ENCODE measurements at regions not wholly inside any gene's neighbourhood (a gene's known extent, or its start where the extent isn't known, plus 50 kb on each side); places are given as distances from the start of the nearest gene placed in this dataset.
"Not testable (repeated sequence)": the region's sequence is repeated elsewhere in the genome, so short reads cannot be mapped to it uniquely, and the experiment has no call there.

GRCh38 chr2:82428251-82428650, 2030.8 kb downstream of the SUCLG1 start:
- no peak for DNase-seq

- DNase-seq, result no peak
Measured at GRCh38 chr2:82412021-82412420, 2047.1 kb downstream of the SUCLG1 start.

- DNase-seq, result no peak
Measured at GRCh38 chr2:82411071-82411470, 2048.0 kb downstream of the SUCLG1 start.

- no peak for DNase-seq
Measured at GRCh38 chr2:82395531-82395930, 2063.5 kb downstream of the SUCLG1 start.

GRCh38 chr2:82391386-82391785, 2067.7 kb downstream of the SUCLG1 start:
- DNase-seq, result no peak

GRCh38 chr2:82355622-82356021, 2051.1 kb upstream of the LRRTM1 start:
- DNase-seq, result no peak

- DNase-seq, result no peak
Measured at GRCh38 chr2:82345910-82346309, 2041.4 kb upstream of the LRRTM1 start.

- DNase-seq, result no peak
Measured at GRCh38 chr2:82344670-82345069, 2040.1 kb upstream of the LRRTM1 start.

- DNase-seq, result no peak
Measured at GRCh38 chr2:82342356-82342755, 2037.8 kb upstream of the LRRTM1 start.

- DNase-seq, result no peak
Measured at GRCh38 chr2:82340578-82341053, 2036.1 kb upstream of the LRRTM1 start.

GRCh38 chr2:82339805-82340204, 2035.3 kb upstream of the LRRTM1 start:
- DNase-seq, result no peak

GRCh38 chr2:82333697-82334096, 2029.1 kb upstream of the LRRTM1 start:
- no peak for DNase-seq

- peak; percentile 2 for DNase-seq
Measured at GRCh38 chr2:82330155-82330554, 2025.6 kb upstream of the LRRTM1 start.

GRCh38 chr2:82326180-82326767, 2021.7 kb upstream of the LRRTM1 start:
- DNase-seq, result not testable (repeated sequence)

GRCh38 chr2:82320296-82320695, 2015.7 kb upstream of the LRRTM1 start:
- DNase-seq, result peak; percentile 5

- DNase-seq, result no peak
Measured at GRCh38 chr2:82317012-82317411, 2012.5 kb upstream of the LRRTM1 start.

GRCh38 chr2:82316586-82316985, 2012.0 kb upstream of the LRRTM1 start:
- DNase-seq, result no peak

GRCh38 chr2:82314836-82315472, 2010.4 kb upstream of the LRRTM1 start:
- DNase-seq, result no peak

- no peak for DNase-seq
Measured at GRCh38 chr2:82307511-82307910, 2003.0 kb upstream of the LRRTM1 start.

- DNase-seq, result no peak
Measured at GRCh38 chr2:82301506-82301905, 1997.0 kb upstream of the LRRTM1 start.

GRCh38 chr2:82289446-82289845, 1984.9 kb upstream of the LRRTM1 start:
- no peak for DNase-seq

GRCh38 chr2:82283075-82283474, 1978.5 kb upstream of the LRRTM1 start:
- no peak for DNase-seq

GRCh38 chr2:82282111-82282882, 1977.7 kb upstream of the LRRTM1 start:
- no peak for DNase-seq

- DNase-seq, result no peak
Measured at GRCh38 chr2:82279367-82279766, 1974.8 kb upstream of the LRRTM1 start.

All from right kidney (tissue), 1 donor.